PC-3 (cell line): ENCODE measurements at regions not wholly inside any gene's neighbourhood (a gene's known extent, or its start where the extent isn't known, plus 50 kb on each side); places are given as distances from the start of the nearest gene placed in this dataset.

Experiments
- ATAC-seq: fragments of 200-7000 bp; cut with Tn5 transposase; 2 replicates; pipeline ENCODE4 v1.9.1; 2020; ENCODE audit warnings: mild to moderate bottlenecking, moderate library complexity
- BruUV-seq: library from RNA; stranded (reverse); fragments of 400-500 nt; replicated peaks from 2 replicates; lab custom pipeline; 2021; lab: Mats Ljungman, UMichigan
- CTCF ChIA-PET: fragments of 300-600 bp; sonication (Branson Sonifier 250); formaldehyde crosslinking; loops from one replicate; lab custom pipeline; 2022; ENCODE audit warnings: antibody characterized with exemption; lab: Charles Lee
- POLR2A ChIA-PET: fragments of 300-600 bp; sonication (Branson Sonifier 250); formaldehyde crosslinking; loops from one replicate; lab custom pipeline; 2022; ENCODE audit warnings: antibody characterized with exemption; ENCODE audit not compliant: unreplicated experiment; lab: Charles Lee
- DNase-seq: peaks from one replicate; pipeline ENCODE4 v3.0.0-alpha.2; 2015
- H2AFZ ChIP-seq: fragments of 300-600 bp; sonication (generic); 2 replicates; pipeline ENCODE4 v1.6.0; 2016; ENCODE audit warnings: antibody characterized with exemption, low read length
- H3F3A ChIP-seq: fragments of 300-600 bp; sonication (generic); one replicate; pipeline ENCODE4 v1.6.0; 2017; ENCODE audit warnings: antibody characterized with exemption, low read length, control low read depth, mild to moderate bottlenecking; ENCODE audit not compliant: unreplicated experiment
- H3K27ac ChIP-seq: fragments of 300-600 bp; sonication (generic); 2 replicates; pipeline ENCODE4 v1.5.1; 2016; ENCODE audit warnings: mild to moderate bottlenecking, low read length
- H3K27me3 ChIP-seq: fragments of 300-600 bp; sonication (generic); 2 replicates; pipeline ENCODE4 v1.6.1; 2016; ENCODE audit warnings: low read length, mixed read lengths
- H3K36me3 ChIP-seq: fragments of 300-600 bp; sonication (generic); 2 replicates; pipeline ENCODE4 v1.6.1; 2016; ENCODE audit warnings: low read depth, mixed run types, low read length, mixed read lengths
- H3K4me1 ChIP-seq: fragments of 300-600 bp; sonication (generic); 2 replicates; pipeline ENCODE4 v1.5.1; 2016; ENCODE audit warnings: low read length; ENCODE audit not compliant: insufficient read depth
- H3K4me2 ChIP-seq: fragments of 300-600 bp; sonication (generic); 2 replicates; pipeline ENCODE4 v1.6.0; 2016; ENCODE audit warnings: low read length
- H3K4me3 ChIP-seq: fragments of 300-600 bp; sonication (generic); 2 replicates; pipeline ENCODE4 v1.5.1; 2016; ENCODE audit warnings: mild to moderate bottlenecking, low read length, mixed read lengths
- H3K79me2 ChIP-seq: fragments of 300-600 bp; sonication (generic); 2 replicates; pipeline ENCODE4 v1.6.1; 2017; ENCODE audit warnings: low read length, mixed read lengths
- H3K9ac ChIP-seq: fragments of 300-600 bp; sonication (generic); 2 replicates; pipeline ENCODE4 v1.6.0; 2016; ENCODE audit warnings: mild to moderate bottlenecking, low read length
- H3K9me2 ChIP-seq: fragments of 300-600 bp; sonication (generic); replicated peaks from 2 replicates; pipeline ENCODE4 v1.6.1; 2016; ENCODE audit warnings: mixed run types, low read length, mixed read lengths
- H3K9me3 ChIP-seq: fragments of 300-600 bp; sonication (generic); 2 replicates; pipeline ENCODE4 v1.6.1; 2016; ENCODE audit warnings: low read length, mixed read lengths
- H4K20me1 ChIP-seq: fragments of 300-600 bp; sonication (generic); 2 replicates; pipeline ENCODE4 v1.6.1; 2016; ENCODE audit warnings: low read length, mixed read lengths
- EZH2 ChIP-seq: fragments of 300-600 bp; sonication (generic); IDR thresholded peaks from one replicate; pipeline ENCODE4 v1.6.1; 2017; ENCODE audit warnings: antibody characterized with exemption, mild to moderate bottlenecking, low read length; ENCODE audit not compliant: unreplicated experiment
- EZH2phosphoT487 ChIP-seq: fragments of 300-600 bp; sonication (generic); IDR thresholded peaks from 2 replicates; pipeline ENCODE4 v1.6.1; 2018; ENCODE audit warnings: mild to moderate bottlenecking, antibody characterized with exemption, low read length, borderline replicate concordance
- intact Hi-C: fragments of 100-400 bp; cut with micrococcal nuclease; formaldehyde crosslinking; loops from 2 replicates; pipeline ENCODE4 v1.9.0; 2023
- TF ChIP-seq, protein P1 (sequence below): fragments of 300-600 bp; sonication (generic); conservative IDR thresholded peaks from 2 replicates; pipeline ENCODE4 v1.5.1; 2017; ENCODE audit warnings: antibody characterized with exemption, low read depth, mild to moderate bottlenecking, low read length

DNA sequence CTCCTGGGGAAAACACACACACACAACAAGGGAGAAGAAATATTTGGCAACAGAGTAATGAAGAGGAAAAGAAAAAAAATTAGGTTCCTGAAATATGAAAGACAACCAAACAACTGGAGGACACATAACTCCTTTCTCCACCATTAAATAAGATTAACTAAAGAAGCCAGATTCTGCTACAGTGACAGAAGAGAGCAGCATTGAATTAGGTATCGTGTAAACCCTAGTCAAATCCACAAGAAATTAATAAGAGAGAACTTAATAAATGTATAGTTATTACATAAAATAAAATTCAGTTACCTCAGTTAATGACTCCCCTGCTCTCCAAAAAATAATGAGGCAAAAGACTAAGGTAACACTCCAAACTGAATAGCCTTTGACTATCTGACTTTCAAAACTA is 306.7 kb downstream of the CRPPA start:
- no peak overlapping the region for H3K4me3 ChIP-seq
- peak; percentile 51 for DNase-seq
- no peak overlapping the region for H3K9ac ChIP-seq
- H3K27ac ChIP-seq, result no peak overlapping the region
- no peak overlapping the region for H3K4me2 ChIP-seq
- ChIA-PET POLR2A (no interaction called here), CTCF (interaction anchor here (1.3 kb wide), 1 partner anchor 450 kb away, joined by 5 read pairs; no protein-coding TSS in a partner anchor)
- H3F3A ChIP-seq, result no peaks in the 10 kb centered on the region
- intact Hi-C loops, result loop anchor here (1.0 to 10.0 kb wide), 3 partner anchors 318 to 580 kb away; no protein-coding TSS in a partner anchor
- ATAC-seq, result peak; percentile 59
- no peaks in the 10 kb centered on the region for H3K4me1 ChIP-seq
- H3K9me2 ChIP-seq, result no peaks in the 10 kb centered on the region
- H3K27me3 ChIP-seq, result no peaks in the 10 kb centered on the region
- TF ChIP-seq, protein P1, sequence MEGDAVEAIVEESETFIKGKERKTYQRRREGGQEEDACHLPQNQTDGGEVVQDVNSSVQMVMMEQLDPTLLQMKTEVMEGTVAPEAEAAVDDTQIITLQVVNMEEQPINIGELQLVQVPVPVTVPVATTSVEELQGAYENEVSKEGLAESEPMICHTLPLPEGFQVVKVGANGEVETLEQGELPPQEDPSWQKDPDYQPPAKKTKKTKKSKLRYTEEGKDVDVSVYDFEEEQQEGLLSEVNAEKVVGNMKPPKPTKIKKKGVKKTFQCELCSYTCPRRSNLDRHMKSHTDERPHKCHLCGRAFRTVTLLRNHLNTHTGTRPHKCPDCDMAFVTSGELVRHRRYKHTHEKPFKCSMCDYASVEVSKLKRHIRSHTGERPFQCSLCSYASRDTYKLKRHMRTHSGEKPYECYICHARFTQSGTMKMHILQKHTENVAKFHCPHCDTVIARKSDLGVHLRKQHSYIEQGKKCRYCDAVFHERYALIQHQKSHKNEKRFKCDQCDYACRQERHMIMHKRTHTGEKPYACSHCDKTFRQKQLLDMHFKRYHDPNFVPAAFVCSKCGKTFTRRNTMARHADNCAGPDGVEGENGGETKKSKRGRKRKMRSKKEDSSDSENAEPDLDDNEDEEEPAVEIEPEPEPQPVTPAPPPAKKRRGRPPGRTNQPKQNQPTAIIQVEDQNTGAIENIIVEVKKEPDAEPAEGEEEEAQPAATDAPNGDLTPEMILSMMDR, result peak; percentile 71
- TF ChIP-seq EZH2phosphoT487 (no peak), EZH2 (no peak)
- H3K36me3 ChIP-seq, result no peaks in the 10 kb centered on the region
- no TSS peak for BruUV-seq
- 0 out of 2 replicates have a peak, but pooled peaks cover 3% of the 10 kb centered on the region for H3K9me3 ChIP-seq
- H2AFZ ChIP-seq, result no peak overlapping the region
- no peaks in the 10 kb centered on the region for H4K20me1 ChIP-seq
- H3K79me2 ChIP-seq, result no peaks in the 10 kb centered on the region

DNA sequence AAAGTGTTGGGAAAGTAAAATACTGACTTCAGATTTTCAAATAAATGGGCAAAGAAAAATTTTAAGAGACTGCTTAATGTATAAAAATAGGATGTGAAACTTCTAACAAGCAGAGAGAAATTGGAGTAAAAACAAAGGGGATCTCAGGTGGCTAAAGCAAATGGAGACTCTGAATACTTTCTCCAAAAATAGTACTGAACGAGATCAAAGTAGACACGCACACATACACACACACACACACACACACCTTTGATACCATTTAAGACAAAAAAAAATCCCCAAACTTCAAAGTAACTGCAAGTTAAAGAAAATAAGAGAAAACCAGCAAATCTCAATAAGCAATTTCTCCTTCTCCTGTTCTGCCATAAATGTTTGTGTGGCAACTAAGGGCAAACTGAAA is 307.3 kb downstream of the CRPPA start:
- no peak for DNase-seq
- CTCF ChIA-PET, result no interaction called here
- H2AFZ ChIP-seq, result no peak overlapping the region

DNA sequence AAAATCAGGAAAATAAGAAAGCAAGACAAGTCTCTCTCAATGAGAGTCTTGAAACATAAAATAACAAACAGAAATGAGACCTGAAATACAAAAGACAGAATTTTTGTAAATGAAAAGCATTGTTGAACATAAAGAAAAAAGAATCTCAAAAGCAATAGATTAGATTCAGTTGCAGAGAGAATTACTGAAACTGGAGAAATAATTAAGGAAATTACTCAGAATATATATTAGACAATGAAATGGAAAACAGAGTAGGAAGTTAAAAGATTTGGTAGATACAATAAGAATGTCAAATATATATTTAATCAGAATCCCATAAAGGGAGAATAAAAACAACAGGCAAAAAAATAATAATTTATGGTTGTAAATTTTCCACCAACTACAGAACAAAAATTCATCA is 308.3 kb downstream of the CRPPA start:
- no TSS peak for BruUV-seq
- Histone ChIP-seq H3K9me3 (0 out of 2 replicates have a peak, but pooled peaks cover 5% of the 10 kb centered on the region), H3K4me2 (no peak overlapping the region), H3F3A (no peaks in the 10 kb centered on the region), H3K9ac (no peak overlapping the region), H3K9me2 (no peaks in the 10 kb centered on the region), H3K36me3 (no peaks in the 10 kb centered on the region; the same call in 1 of the 2 replicates), H3K79me2 (no peaks in the 10 kb centered on the region), H3K27ac (no peak overlapping the region), H2AFZ (no peak overlapping the region), H3K27me3 (no peaks in the 10 kb centered on the region), H3K4me1 (no peaks in the 10 kb centered on the region), H4K20me1 (no peaks in the 10 kb centered on the region), H3K4me3 (no peak overlapping the region)
- intact Hi-C loops, result loop anchor here (10.0 kb wide), 1 partner anchor 582 kb away; no protein-coding TSS in a partner anchor
- TF ChIP-seq EZH2, result no peak
- no peak for TF ChIP-seq EZH2phosphoT487
- TF ChIP-seq, protein P1, result no peak
- DNase-seq, result no peak
- ChIA-PET POLR2A (no interaction called here), CTCF (no interaction called here)
- ATAC-seq, result no peak

More for the DNA sequence above, 307.3 kb downstream of the CRPPA start:
- BruUV-seq, result no TSS peak
- POLR2A ChIA-PET, result no interaction called here
- H3K4me3 ChIP-seq, result no peak overlapping the region
- intact Hi-C loops, result loop anchor here (1.0 to 10.0 kb wide), 3 partner anchors 318 to 581 kb away; no protein-coding TSS in a partner anchor
- H3F3A ChIP-seq, result no peaks in the 10 kb centered on the region
- H3K36me3 ChIP-seq, result no peaks in the 10 kb centered on the region
- H3K27me3 ChIP-seq, result no peaks in the 10 kb centered on the region
- H4K20me1 ChIP-seq, result no peaks in the 10 kb centered on the region
- no peak overlapping the region for H3K9ac ChIP-seq
- no peak overlapping the region for H3K4me2 ChIP-seq
- H3K79me2 ChIP-seq, result no peaks in the 10 kb centered on the region
- no peak overlapping the region for H3K27ac ChIP-seq
- H3K9me2 ChIP-seq, result no peaks in the 10 kb centered on the region
- no peak for ATAC-seq
- no peaks in the 10 kb centered on the region for H3K4me1 ChIP-seq
- 0 out of 2 replicates have a peak, but pooled peaks cover 3% of the 10 kb centered on the region for H3K9me3 ChIP-seq
- TF ChIP-seq EZH2 (no peak), EZH2phosphoT487 (no peak)
- TF ChIP-seq, protein P1, result no peak
